ENCODE measurements at regions not wholly inside any gene's neighbourhood (a gene's known extent, or its start where the extent isn't known, plus 50 kb on each side); places are given as distances from the start of the nearest gene placed in this dataset.
"Not testable (repeated sequence)": the region's sequence is repeated elsewhere in the genome, so short reads cannot be mapped to it uniquely, and the experiment has no call there.

GRCh38 chr14:96706893-96707292 is 90.3 kb upstream of the VRK1 start:
- no peak for TF ChIP-seq CTCF (IDR thresholded peaks at IDR 0.05; ENCODE audit: insufficient read depth, low read length)
- DNase-seq (ENCODE audit: low read depth) = no peak
- H3K4me3 ChIP-seq (ENCODE audit: low read depth, low read length) = no peak overlapping the region

- H3K4me3 ChIP-seq (ENCODE audit: low read depth, low read length) = no peak overlapping the region
- no peak for TF ChIP-seq CTCF (IDR thresholded peaks at IDR 0.05; ENCODE audit: insufficient read depth, low read length)
- no peak for DNase-seq (ENCODE audit: low read depth)
Measured at GRCh38 chr14:96710060-96710666, 87.0 kb upstream of the VRK1 start.

GRCh38 chr14:96711559-96712267 is 85.5 kb upstream of the VRK1 start:
- H3K4me3 ChIP-seq (ENCODE audit: low read depth, low read length) = no peak overlapping the region
- no peak for DNase-seq (ENCODE audit: low read depth)
- no peak for TF ChIP-seq CTCF (IDR thresholded peaks at IDR 0.05; ENCODE audit: insufficient read depth, low read length)

GRCh38 chr14:96713426-96713825 is 83.8 kb upstream of the VRK1 start:
- no peak for TF ChIP-seq CTCF (IDR thresholded peaks at IDR 0.05; ENCODE audit: insufficient read depth, low read length)
- no peak for DNase-seq (ENCODE audit: low read depth)
- no peak overlapping the region for H3K4me3 ChIP-seq (ENCODE audit: low read depth, low read length)

GRCh38 chr14:96714537-96714936 is 82.6 kb upstream of the VRK1 start:
- DNase-seq (ENCODE audit: low read depth); H3K4me3 ChIP-seq (ENCODE audit: low read depth, low read length): not testable (repeated sequence)

- no peak overlapping the region for H3K4me3 ChIP-seq (ENCODE audit: low read depth, low read length)
- DNase-seq (ENCODE audit: low read depth) = no peak
- TF ChIP-seq CTCF (IDR thresholded peaks at IDR 0.05; ENCODE audit: insufficient read depth, low read length) = no peak
Measured at GRCh38 chr14:96717116-96717515, 80.1 kb upstream of the VRK1 start.

GRCh38 chr14:96718407-96718806 is 78.8 kb upstream of the VRK1 start:
- no peak overlapping the region for H3K4me3 ChIP-seq (ENCODE audit: low read depth, low read length)
- no peak for DNase-seq (ENCODE audit: low read depth)
- TF ChIP-seq CTCF (IDR thresholded peaks at IDR 0.05; ENCODE audit: insufficient read depth, low read length) = no peak

- not testable (repeated sequence) for DNase-seq (ENCODE audit: low read depth); H3K4me3 ChIP-seq (ENCODE audit: low read depth, low read length)
Measured at GRCh38 chr14:96720702-96721101, 76.5 kb upstream of the VRK1 start.
